WTC11 (cell line): ENCODE measurements at regions not wholly inside any gene's neighbourhood (a gene's known extent, or its start where the extent isn't known, plus 50 kb on each side); places are given as distances from the start of the nearest gene placed in this dataset.

Experiments
- ATAC-seq: fragments of 200-7000 bp; cut with Tn5 transposase; 2 replicates; pipeline ENCODE4 v1.10.0; 2021; ENCODE audit warnings: mild to moderate bottlenecking, moderate library complexity
- CTCF ChIA-PET: fragments of 300-600 bp; sonication (Branson Sonifier 250); formaldehyde crosslinking; loops from one replicate; lab custom pipeline; 2021; ENCODE audit warnings: antibody characterized with exemption; lab: Charles Lee
- POLR2A ChIA-PET: fragments of 350-600 bp; sonication (Branson Sonifier 250); formaldehyde crosslinking; loops from one replicate; lab custom pipeline; 2021; ENCODE audit warnings: antibody characterized with exemption; lab: Charles Lee
- DNase-seq: peaks from one replicate; pipeline ENCODE4 v3.0.0; 2021; ENCODE audit warnings: low spot score
- H3K27ac Mint-ChIP-seq: 2 replicates; pipeline ENCODE4 v1.8.0; 2021; ENCODE audit warnings: mixed read lengths
- H3K27me3 Mint-ChIP-seq: 2 replicates; pipeline ENCODE4 v1.8.0; 2021; ENCODE audit warnings: low read depth, mild to moderate bottlenecking, moderate library complexity, mixed read lengths
- H3K36me3 Mint-ChIP-seq: 2 replicates; pipeline ENCODE4 v1.8.0; 2021; ENCODE audit warnings: mixed read lengths
- H3K4me1 Mint-ChIP-seq: 2 replicates; pipeline ENCODE4 v1.8.0; 2022; ENCODE audit warnings: mixed read lengths
- H3K4me3 Mint-ChIP-seq: 2 replicates; pipeline ENCODE4 v1.8.0; 2021; ENCODE audit warnings: mild to moderate bottlenecking, moderate library complexity, mixed read lengths
- H3K9me3 Mint-ChIP-seq: 2 replicates; pipeline ENCODE4 v1.8.0; 2021; ENCODE audit warnings: mixed read lengths
- GTF2I ChIP-seq: fragments of 250-450 bp; sonication (Bioruptor Pico); conservative IDR thresholded peaks from 2 replicates; pipeline ENCODE4 v1.4.0; 2021; ENCODE audit warnings: mild to moderate bottlenecking
- IRF2 ChIP-seq: sonication (generic); formaldehyde crosslinking; IDR thresholded peaks from 2 replicates; pipeline ENCODE4 v1.8.0; 2022; ENCODE audit warnings: low read depth, missing genetic modification reagents, borderline replicate concordance
- NFE2L1 ChIP-seq: sonication (generic); formaldehyde crosslinking; IDR thresholded peaks from 2 replicates; pipeline ENCODE4 v1.8.1; 2023; ENCODE audit warnings: missing genetic modification reagents
- SP1 ChIP-seq: sonication (generic); formaldehyde crosslinking; conservative IDR thresholded peaks from 2 replicates; pipeline ENCODE4 v1.8.1; 2022; ENCODE audit warnings: missing genetic modification reagents
- ZNF423 ChIP-seq: fragments of 250-450 bp; sonication (Bioruptor Pico); IDR thresholded peaks from 2 replicates; pipeline ENCODE4 v2.1.2; 2022; ENCODE audit warnings: mild to moderate bottlenecking, moderate library complexity
- TF ChIP-seq, protein P1 (sequence below): fragments of 200-600 bp; IDR thresholded peaks from 2 replicates; pipeline ENCODE4 v1.8.0; 2022; ENCODE audit warnings: antibody characterized with exemption
- TF ChIP-seq, protein P2 (sequence below): fragments of 250-450 bp; sonication (Bioruptor Pico); IDR thresholded peaks from 2 replicates; pipeline ENCODE4 v1.9.0; 2021; ENCODE audit warnings: moderate library complexity, mild to moderate bottlenecking, inconsistent platforms, borderline replicate concordance
- TF ChIP-seq, protein P3 (sequence below): sonication (generic); formaldehyde crosslinking; conservative IDR thresholded peaks from 2 replicates; pipeline ENCODE4 v1.8.1; 2023; ENCODE audit warnings: mild to moderate bottlenecking, low read depth, missing genetic modification reagents, moderate library complexity
- TF ChIP-seq, protein P4 (sequence below): sonication (generic); formaldehyde crosslinking; IDR thresholded peaks from 2 replicates; pipeline ENCODE4 v1.8.1; 2022; ENCODE audit warnings: mild to moderate bottlenecking, moderate library complexity, missing genetic modification reagents
- TF ChIP-seq, protein P5 (sequence below): sonication (generic); formaldehyde crosslinking; IDR thresholded peaks from 2 replicates; pipeline ENCODE4 v1.8.1; 2023; ENCODE audit warnings: mild to moderate bottlenecking, moderate library complexity, missing genetic modification reagents
- TF ChIP-seq, protein P6 (sequence below): sonication (generic); formaldehyde crosslinking; IDR thresholded peaks from 2 replicates; pipeline ENCODE4 v1.8.1; 2023; ENCODE audit warnings: mild to moderate bottlenecking, missing genetic modification reagents

DNA sequence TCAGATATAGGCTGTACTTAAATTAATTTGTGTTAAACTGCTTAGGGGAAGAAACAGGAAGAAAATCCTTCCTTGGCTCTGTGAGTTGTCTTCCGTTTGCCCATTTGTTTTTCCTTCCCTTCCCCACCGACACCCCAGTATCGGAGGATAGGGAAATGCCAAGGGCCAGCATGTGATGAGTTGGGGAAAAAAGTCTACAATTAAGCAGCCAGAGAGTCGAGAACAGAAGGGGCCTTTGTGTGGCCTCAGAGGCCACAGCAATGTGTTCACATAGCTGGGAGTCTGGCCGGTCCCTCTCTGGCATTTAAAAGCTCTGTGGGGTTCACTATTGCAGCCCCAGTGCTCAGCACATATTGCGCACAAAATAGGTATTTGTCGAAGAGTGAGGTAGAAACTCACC is 489.3 kb downstream of the MATN1 start:
- CTCF ChIA-PET: no interaction called here
- no peaks in the 10 kb centered on the region; the same call in 1 of the 2 replicates for H3K27me3 Mint-ChIP-seq

DNA sequence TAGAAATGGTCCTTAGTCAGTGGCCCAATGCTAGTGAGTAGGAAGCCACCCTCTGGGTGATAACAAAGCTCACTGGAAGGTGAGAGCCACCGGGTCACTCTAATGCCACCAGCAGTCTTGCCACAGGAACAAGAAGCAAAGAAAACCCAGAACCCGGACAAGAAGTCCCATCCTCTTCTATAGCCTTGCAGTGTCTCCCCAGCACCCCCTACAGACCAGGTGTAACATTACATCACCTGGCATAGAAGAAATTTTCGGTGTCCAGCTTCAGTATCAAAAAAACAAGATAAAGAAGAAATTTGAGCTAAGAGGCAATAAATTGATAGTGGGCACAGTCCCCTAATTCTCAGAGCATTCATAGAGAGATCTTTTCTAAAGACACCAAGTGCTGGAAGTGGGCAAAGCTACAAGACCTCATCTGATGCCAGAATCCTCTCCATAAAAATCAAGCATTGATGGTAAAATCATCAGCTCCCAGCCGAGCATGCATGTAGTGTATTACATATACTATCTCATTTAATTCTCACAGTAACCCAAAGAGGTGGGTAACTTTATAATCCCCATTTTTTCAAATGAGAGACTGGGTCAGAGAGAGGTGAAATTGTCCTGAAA is 491.0 kb downstream of the MATN1 start:
- H3K4me3 Mint-ChIP-seq: no peak overlapping the region
- TF ChIP-seq, protein P1, sequence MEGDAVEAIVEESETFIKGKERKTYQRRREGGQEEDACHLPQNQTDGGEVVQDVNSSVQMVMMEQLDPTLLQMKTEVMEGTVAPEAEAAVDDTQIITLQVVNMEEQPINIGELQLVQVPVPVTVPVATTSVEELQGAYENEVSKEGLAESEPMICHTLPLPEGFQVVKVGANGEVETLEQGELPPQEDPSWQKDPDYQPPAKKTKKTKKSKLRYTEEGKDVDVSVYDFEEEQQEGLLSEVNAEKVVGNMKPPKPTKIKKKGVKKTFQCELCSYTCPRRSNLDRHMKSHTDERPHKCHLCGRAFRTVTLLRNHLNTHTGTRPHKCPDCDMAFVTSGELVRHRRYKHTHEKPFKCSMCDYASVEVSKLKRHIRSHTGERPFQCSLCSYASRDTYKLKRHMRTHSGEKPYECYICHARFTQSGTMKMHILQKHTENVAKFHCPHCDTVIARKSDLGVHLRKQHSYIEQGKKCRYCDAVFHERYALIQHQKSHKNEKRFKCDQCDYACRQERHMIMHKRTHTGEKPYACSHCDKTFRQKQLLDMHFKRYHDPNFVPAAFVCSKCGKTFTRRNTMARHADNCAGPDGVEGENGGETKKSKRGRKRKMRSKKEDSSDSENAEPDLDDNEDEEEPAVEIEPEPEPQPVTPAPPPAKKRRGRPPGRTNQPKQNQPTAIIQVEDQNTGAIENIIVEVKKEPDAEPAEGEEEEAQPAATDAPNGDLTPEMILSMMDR: peak; percentile 79
- TF ChIP-seq, protein P2, sequence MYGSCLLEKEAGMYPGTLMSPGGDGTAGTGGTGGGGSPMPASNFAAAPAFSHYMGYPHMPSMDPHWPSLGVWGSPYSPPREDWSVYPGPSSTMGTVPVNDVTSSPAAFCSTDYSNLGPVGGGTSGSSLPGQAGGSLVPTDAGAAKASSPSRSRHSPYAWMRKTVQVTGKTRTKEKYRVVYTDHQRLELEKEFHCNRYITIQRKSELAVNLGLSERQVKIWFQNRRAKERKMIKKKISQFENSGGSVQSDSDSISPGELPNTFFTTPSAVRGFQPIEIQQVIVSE (CRISPR knock-in tag): no peak
- no peak for TF ChIP-seq NFE2L1 (CRISPR knock-in tag)
- H3K4me1 Mint-ChIP-seq: no peaks in the 10 kb centered on the region
- 0 out of 2 replicates have a peak, but pooled peaks cover 7% of the 10 kb centered on the region for H3K9me3 Mint-ChIP-seq
- peak; percentile 38 for DNase-seq
- no peaks in the 10 kb centered on the region for H3K36me3 Mint-ChIP-seq
- no peaks in the 10 kb centered on the region; the same call in 1 of the 2 replicates for H3K27me3 Mint-ChIP-seq
- H3K27ac Mint-ChIP-seq: no peak overlapping the region
- ChIA-PET POLR2A (no interaction called here), CTCF (interaction anchor here (0.6 to 1.8 kb wide), 27 partner anchors 9 to 483 kb away, joined by 3 to 11 read pairs (median 3); no protein-coding TSS in a partner anchor)
- ATAC-seq: peak; percentile 80

More for the DNA sequence above, 489.3 kb downstream of the MATN1 start:
- H3K27ac Mint-ChIP-seq: no peak overlapping the region
- no peak for TF ChIP-seq GTF2I (CRISPR knock-in tag)
- TF ChIP-seq, protein P3, sequence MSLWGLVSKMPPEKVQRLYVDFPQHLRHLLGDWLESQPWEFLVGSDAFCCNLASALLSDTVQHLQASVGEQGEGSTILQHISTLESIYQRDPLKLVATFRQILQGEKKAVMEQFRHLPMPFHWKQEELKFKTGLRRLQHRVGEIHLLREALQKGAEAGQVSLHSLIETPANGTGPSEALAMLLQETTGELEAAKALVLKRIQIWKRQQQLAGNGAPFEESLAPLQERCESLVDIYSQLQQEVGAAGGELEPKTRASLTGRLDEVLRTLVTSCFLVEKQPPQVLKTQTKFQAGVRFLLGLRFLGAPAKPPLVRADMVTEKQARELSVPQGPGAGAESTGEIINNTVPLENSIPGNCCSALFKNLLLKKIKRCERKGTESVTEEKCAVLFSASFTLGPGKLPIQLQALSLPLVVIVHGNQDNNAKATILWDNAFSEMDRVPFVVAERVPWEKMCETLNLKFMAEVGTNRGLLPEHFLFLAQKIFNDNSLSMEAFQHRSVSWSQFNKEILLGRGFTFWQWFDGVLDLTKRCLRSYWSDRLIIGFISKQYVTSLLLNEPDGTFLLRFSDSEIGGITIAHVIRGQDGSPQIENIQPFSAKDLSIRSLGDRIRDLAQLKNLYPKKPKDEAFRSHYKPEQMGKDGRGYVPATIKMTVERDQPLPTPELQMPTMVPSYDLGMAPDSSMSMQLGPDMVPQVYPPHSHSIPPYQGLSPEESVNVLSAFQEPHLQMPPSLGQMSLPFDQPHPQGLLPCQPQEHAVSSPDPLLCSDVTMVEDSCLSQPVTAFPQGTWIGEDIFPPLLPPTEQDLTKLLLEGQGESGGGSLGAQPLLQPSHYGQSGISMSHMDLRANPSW: no peak
- TF ChIP-seq, protein P4, sequence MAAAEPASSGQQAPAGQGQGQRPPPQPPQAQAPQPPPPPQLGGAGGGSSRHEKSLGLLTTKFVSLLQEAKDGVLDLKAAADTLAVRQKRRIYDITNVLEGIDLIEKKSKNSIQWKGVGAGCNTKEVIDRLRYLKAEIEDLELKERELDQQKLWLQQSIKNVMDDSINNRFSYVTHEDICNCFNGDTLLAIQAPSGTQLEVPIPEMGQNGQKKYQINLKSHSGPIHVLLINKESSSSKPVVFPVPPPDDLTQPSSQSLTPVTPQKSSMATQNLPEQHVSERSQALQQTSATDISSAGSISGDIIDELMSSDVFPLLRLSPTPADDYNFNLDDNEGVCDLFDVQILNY (CRISPR knock-in tag): no peak
- no peak for TF ChIP-seq SP1 (CRISPR knock-in tag)
- no peaks in the 10 kb centered on the region for H3K36me3 Mint-ChIP-seq
- ATAC-seq (no peak), DNase-seq (no peak)
- peaks cover 13% of the 10 kb centered on the region; the same call in 1 of the 2 replicates for H3K9me3 Mint-ChIP-seq
- H3K4me1 Mint-ChIP-seq: no peaks in the 10 kb centered on the region
- H3K4me3 Mint-ChIP-seq: no peak overlapping the region
- POLR2A ChIA-PET: no interaction called here

DNA sequence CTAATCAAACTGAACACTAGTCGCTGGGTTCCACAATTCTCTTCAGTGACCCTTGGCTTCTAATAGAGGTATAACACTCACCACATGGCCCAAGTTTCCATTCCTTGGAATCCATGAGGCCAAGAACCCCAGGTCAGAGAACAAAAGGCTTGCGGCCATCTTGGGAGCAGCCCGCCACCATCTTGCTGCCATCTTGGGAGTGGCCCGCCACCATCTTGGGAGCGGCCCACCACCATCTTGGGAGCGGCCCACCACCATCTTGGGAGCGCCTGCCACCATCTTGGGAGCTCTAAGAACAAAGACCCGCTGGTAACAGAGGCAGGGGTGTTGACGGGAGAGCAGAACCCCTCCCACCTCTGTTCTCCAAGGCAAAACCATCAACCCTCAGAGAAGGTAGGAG is 493.4 kb downstream of the MATN1 start:
- ATAC-seq (no peak), DNase-seq (no peak)
- Mint-ChIP-seq H3K27ac (no peak overlapping the region), H3K9me3 (no peaks in the 10 kb centered on the region), H3K4me3 (no peak overlapping the region), H3K36me3 (no peaks in the 10 kb centered on the region), H3K27me3 (no peaks in the 10 kb centered on the region; the same call in 1 of the 2 replicates), H3K4me1 (no peaks in the 10 kb centered on the region)
- POLR2A ChIA-PET: no interaction called here
- CTCF ChIA-PET: interaction anchor here (1.8 kb wide), 1 partner anchor 119 kb away, joined by 5 read pairs; no protein-coding TSS in a partner anchor
- TF ChIP-seq IRF2 (CRISPR knock-in tag): no peak
- TF ChIP-seq, protein P4 (CRISPR knock-in tag): no peak
- TF ChIP-seq ZNF423 (CRISPR knock-in tag): no peak
- TF ChIP-seq, protein P5, sequence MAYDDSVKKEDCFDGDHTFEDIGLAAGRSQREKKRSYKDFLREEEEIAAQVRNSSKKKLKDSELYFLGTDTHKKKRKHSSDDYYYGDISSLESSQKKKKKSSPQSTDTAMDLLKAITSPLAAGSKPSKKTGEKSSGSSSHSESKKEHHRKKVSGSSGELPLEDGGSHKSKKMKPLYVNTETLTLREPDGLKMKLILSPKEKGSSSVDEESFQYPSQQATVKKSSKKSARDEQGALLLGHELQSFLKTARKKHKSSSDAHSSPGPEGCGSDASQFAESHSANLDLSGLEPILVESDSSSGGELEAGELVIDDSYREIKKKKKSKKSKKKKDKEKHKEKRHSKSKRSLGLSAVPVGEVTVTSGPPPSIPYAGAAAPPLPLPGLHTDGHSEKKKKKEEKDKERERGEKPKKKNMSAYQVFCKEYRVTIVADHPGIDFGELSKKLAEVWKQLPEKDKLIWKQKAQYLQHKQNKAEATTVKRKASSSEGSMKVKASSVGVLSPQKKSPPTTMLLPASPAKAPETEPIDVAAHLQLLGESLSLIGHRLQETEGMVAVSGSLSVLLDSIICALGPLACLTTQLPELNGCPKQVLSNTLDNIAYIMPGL (CRISPR knock-in tag): no peak
- TF ChIP-seq, protein P6, sequence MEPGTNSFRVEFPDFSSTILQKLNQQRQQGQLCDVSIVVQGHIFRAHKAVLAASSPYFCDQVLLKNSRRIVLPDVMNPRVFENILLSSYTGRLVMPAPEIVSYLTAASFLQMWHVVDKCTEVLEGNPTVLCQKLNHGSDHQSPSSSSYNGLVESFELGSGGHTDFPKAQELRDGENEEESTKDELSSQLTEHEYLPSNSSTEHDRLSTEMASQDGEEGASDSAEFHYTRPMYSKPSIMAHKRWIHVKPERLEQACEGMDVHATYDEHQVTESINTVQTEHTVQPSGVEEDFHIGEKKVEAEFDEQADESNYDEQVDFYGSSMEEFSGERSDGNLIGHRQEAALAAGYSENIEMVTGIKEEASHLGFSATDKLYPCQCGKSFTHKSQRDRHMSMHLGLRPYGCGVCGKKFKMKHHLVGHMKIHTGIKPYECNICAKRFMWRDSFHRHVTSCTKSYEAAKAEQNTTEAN (CRISPR knock-in tag): no peak
